ENCODE measurements at regions not wholly inside any gene's neighbourhood (a gene's known extent, or its start where the extent isn't known, plus 50 kb on each side); places are given as distances from the start of the nearest gene placed in this dataset.

GRCh38 chr16:80100186-80100585 is 440.6 kb upstream of the DYNLRB2 start:
- no peak for TF ChIP-seq GATA3 (IDR thresholded peaks at IDR 0.05; ENCODE audit: low read depth, low read length)
- no peak for TF ChIP-seq GATA2 (IDR thresholded peaks at IDR 0.05; ENCODE audit: low read depth, low read length)
